Left cardiac atrium (tissue), 4 donors: ENCODE measurements at regions not wholly inside any gene's neighbourhood (a gene's known extent, or its start where the extent isn't known, plus 50 kb on each side); places are given as distances from the start of the nearest gene placed in this dataset.
"Not testable (repeated sequence)": the region's sequence is repeated elsewhere in the genome, so short reads cannot be mapped to it uniquely, and the experiment has no call there.

Experiments
- ATAC-seq, 2 donors: fragments of 200-7000 bp; cut with Tn5 transposase; one replicate each; pipeline ENCODE4 v1.9.1; 2020; ENCODE audit warnings: mild to moderate bottlenecking in 2 of 2, moderate library complexity in 2 of 2
- DNase-seq: peaks from one replicate; pipeline ENCODE4 v3.0.0-alpha.2; 2020
- intact Hi-C, 2 donors: fragments of 100-400 bp; cut with DNase I; formaldehyde crosslinking; loops; one replicate each; pipeline versions ENCODE4 v1.14.1 to v1.15.1; 2022 to 2023
- donor health status: DM: no; HTN: yes; CAD: no.
- donor health status: DM: no; HTN: yes; CAD: no; lungs with severe emphysema.
- donor health status: DM: yes; HTN: yes; CAD: no.
- donor health status: Dilated cardiomyopathy.

GRCh38 chr9:135375001-135375400, 104.6 kb upstream of the PPP1R26 start:
- ATAC-seq (no peak), DNase-seq (no peak)
- intact Hi-C loops, result no loop called here

- DNase-seq (no peak), ATAC-seq (no peak)
Measured at GRCh38 chr9:135376511-135377265, 102.9 kb upstream of the PPP1R26 start.

GRCh38 chr9:135377431-135377830, 102.2 kb upstream of the PPP1R26 start:
- intact Hi-C loops, result no loop called here
- ATAC-seq, result no peak

More at GRCh38 chr9:135376511-135377265, 102.9 kb upstream of the PPP1R26 start:
- intact Hi-C loops, result no loop called here

GRCh38 chr9:135378751-135379150, 100.8 kb upstream of the PPP1R26 start:
- intact Hi-C loops, result no loop called here
- DNase-seq (no peak), ATAC-seq (no peak)

More at GRCh38 chr9:135377431-135377830, 102.2 kb upstream of the PPP1R26 start:
- no peak for DNase-seq

GRCh38 chr9:135379540-135380267, 99.9 kb upstream of the PPP1R26 start:
- intact Hi-C loops, result no loop called here

GRCh38 chr9:135380311-135380960, 99.1 kb upstream of the PPP1R26 start:
- intact Hi-C loops, result no loop called here
- ATAC-seq (no peak), DNase-seq (no peak)

More at GRCh38 chr9:135379540-135380267, 99.9 kb upstream of the PPP1R26 start:
- no peak for ATAC-seq
- no peak for DNase-seq

- ATAC-seq (no peak), DNase-seq (no peak)
- intact Hi-C loops, result no loop called here
Measured at GRCh38 chr9:135381762-135382310, 97.7 kb upstream of the PPP1R26 start.

GRCh38 chr9:135384226-135384625, 95.4 kb upstream of the PPP1R26 start:
- DNase-seq, result no peak
- ATAC-seq, result no peak
- intact Hi-C loops, result no loop called here

GRCh38 chr9:135384815-135385405, 94.7 kb upstream of the PPP1R26 start:
- intact Hi-C loops, DNase-seq, ATAC-seq: not testable (repeated sequence)

- no peak for ATAC-seq
- DNase-seq, result no peak
- intact Hi-C loops, result no loop called here
Measured at GRCh38 chr9:135385793-135386192, 93.8 kb upstream of the PPP1R26 start.

- ATAC-seq (no peak), DNase-seq (no peak)
- intact Hi-C loops, result no loop called here
Measured at GRCh38 chr9:135387976-135388375, 91.6 kb upstream of the PPP1R26 start.

GRCh38 chr9:135388530-135388929, 91.1 kb upstream of the PPP1R26 start:
- ATAC-seq (no peak), DNase-seq (no peak)
- intact Hi-C loops, result no loop called here

- intact Hi-C loops, result no loop called here
- ATAC-seq (no peak), DNase-seq (no peak)
Measured at GRCh38 chr9:135391759-135392158, 87.8 kb upstream of the PPP1R26 start.

GRCh38 chr9:135392511-135392910, 87.1 kb upstream of the PPP1R26 start:
- intact Hi-C loops, result no loop called here
- no peak for ATAC-seq
- DNase-seq, result no peak

- DNase-seq (no peak), ATAC-seq (no peak)
- intact Hi-C loops, result no loop called here
Measured at GRCh38 chr9:135394131-135394530, 85.5 kb upstream of the PPP1R26 start.

GRCh38 chr9:135394699-135395645, 84.6 kb upstream of the PPP1R26 start:
- ATAC-seq, result no peak
- intact Hi-C loops, result no loop called here
- no peak for DNase-seq

- no peak for ATAC-seq
- no peak for DNase-seq
Measured at GRCh38 chr9:135397142-135397541, 82.4 kb upstream of the PPP1R26 start.

GRCh38 chr9:135399000-135399649, 80.5 kb upstream of the PPP1R26 start:
- ATAC-seq, result no peak
- intact Hi-C loops, result no loop called here
- DNase-seq, result no peak

More at GRCh38 chr9:135397142-135397541, 82.4 kb upstream of the PPP1R26 start:
- intact Hi-C loops, result no loop called here
